H9 (cell line): ENCODE measurements at regions not wholly inside any gene's neighbourhood (a gene's known extent, or its start where the extent isn't known, plus 50 kb on each side); places are given as distances from the start of the nearest gene placed in this dataset.
A peak's percentile ranks its signal among the peaks of the same experiment; 100 is the strongest.

Experiments
- DNase-seq: peaks from one replicate; pipeline ENCODE4 v3.0.0-alpha.2; 2017
- H2AFZ ChIP-seq: one replicate; pipeline ENCODE4 v1.6.1; 2013; ENCODE audit warnings: mild to moderate bottlenecking, low read length, control low read depth, moderate library complexity
- H2AK5ac ChIP-seq: 2 replicates; pipeline ENCODE4 v1.6.1; 2013; ENCODE audit warnings: low read length, control low read depth, mixed read lengths; ENCODE audit not compliant: insufficient read length
- H2BK120ac ChIP-seq: one replicate; pipeline ENCODE4 v1.6.1; 2013; ENCODE audit warnings: low read depth, mild to moderate bottlenecking, low read length, control low read depth, inconsistent platforms; ENCODE audit not compliant: poor library complexity, severe bottlenecking
- H2BK12ac ChIP-seq: 2 replicates; pipeline ENCODE4 v1.6.1; 2013; ENCODE audit warnings: low read length, control low read depth, mixed read lengths, low read depth; ENCODE audit not compliant: insufficient read length
- H2BK15ac ChIP-seq: 2 replicates; pipeline ENCODE4 v1.6.1; 2013; ENCODE audit warnings: low read depth, low read length, control low read depth
- H2BK20ac ChIP-seq: one replicate; pipeline ENCODE4 v1.6.1; 2013; ENCODE audit warnings: low read depth, mild to moderate bottlenecking, low read length, control low read depth, inconsistent platforms; ENCODE audit not compliant: poor library complexity, severe bottlenecking
- H2BK5ac ChIP-seq: 2 replicates; pipeline ENCODE4 v1.6.1; 2013; ENCODE audit warnings: low read length, control low read depth, mixed read lengths; ENCODE audit not compliant: insufficient read length
- H3K14ac ChIP-seq: 2 replicates; pipeline ENCODE4 v1.6.1; 2013; ENCODE audit warnings: low read length, control low read depth; ENCODE audit not compliant: insufficient read depth
- H3K18ac ChIP-seq: 2 replicates; pipeline ENCODE4 v1.6.1; 2013; ENCODE audit warnings: low read depth, mild to moderate bottlenecking, mixed read lengths, low read length, control low read depth; ENCODE audit not compliant: insufficient read length
- H3K23ac ChIP-seq: 2 replicates; pipeline ENCODE4 v1.6.1; 2013; ENCODE audit warnings: low read length, control low read depth, mixed read lengths, low read depth; ENCODE audit not compliant: insufficient read length
- H3K23me2 ChIP-seq: 2 replicates; pipeline ENCODE4 v1.6.1; 2013; ENCODE audit warnings: low read depth, mild to moderate bottlenecking, mixed read lengths, low read length, control low read depth; ENCODE audit not compliant: insufficient read length, poor library complexity, severe bottlenecking
- H3K27ac ChIP-seq: 2 replicates; pipeline ENCODE4 v1.5.1; 2013; ENCODE audit warnings: low read length, control low read depth, mixed read lengths, low read depth; ENCODE audit not compliant: insufficient read length
- H3K27me3 ChIP-seq: 2 replicates; pipeline ENCODE4 v1.6.1; 2013; ENCODE audit warnings: low read length, control low read depth, inconsistent platforms; ENCODE audit not compliant: insufficient read depth
- H3K4ac ChIP-seq: 2 replicates; pipeline ENCODE4 v1.6.1; 2013; ENCODE audit warnings: low read depth, mild to moderate bottlenecking, control low read depth, inconsistent platforms, low read length, moderate library complexity
- H3K4me1 ChIP-seq: 2 replicates; pipeline ENCODE4 v1.6.1; 2013; ENCODE audit warnings: low read length, control low read depth, inconsistent platforms; ENCODE audit not compliant: insufficient read depth
- H3K4me2 ChIP-seq: 2 replicates; pipeline ENCODE4 v1.6.1; 2013; ENCODE audit warnings: low read length, control low read depth, mixed read lengths; ENCODE audit not compliant: insufficient read length, insufficient read depth
- H3K56ac ChIP-seq: 2 replicates; pipeline ENCODE4 v1.6.1; 2013; ENCODE audit warnings: low read depth, mild to moderate bottlenecking, mixed read lengths, low read length, control low read depth; ENCODE audit not compliant: insufficient read length
- H3K79me1 ChIP-seq: 2 replicates; pipeline ENCODE4 v1.6.1; 2013; ENCODE audit warnings: low read depth, mild to moderate bottlenecking, moderate library complexity, low read length, control low read depth, inconsistent platforms; ENCODE audit not compliant: insufficient read depth, poor library complexity, severe bottlenecking
- H3K79me2 ChIP-seq: 2 replicates; pipeline ENCODE4 v1.6.1; 2013; ENCODE audit warnings: low read length, control low read depth, inconsistent platforms; ENCODE audit not compliant: insufficient read depth
- H3K9ac ChIP-seq: 2 replicates; pipeline ENCODE4 v1.6.1; 2013; ENCODE audit warnings: low read length, control low read depth, mixed read lengths; ENCODE audit not compliant: insufficient read length; ENCODE audit errors: extremely low read depth
- H3K9me3 ChIP-seq: one replicate; pipeline ENCODE4 v1.6.1; 2013; ENCODE audit warnings: low read depth, low read length, inconsistent platforms; ENCODE audit not compliant: control insufficient read depth
- H3T11ph ChIP-seq: one replicate; pipeline ENCODE4 v1.6.1; 2013; ENCODE audit warnings: mild to moderate bottlenecking, low read length, control low read depth, inconsistent platforms
- H4K20me1 ChIP-seq: one replicate; pipeline ENCODE4 v1.6.1; 2013; ENCODE audit not compliant: control insufficient read depth, insufficient read length, insufficient read depth
- H4K5ac ChIP-seq: 2 replicates; pipeline ENCODE4 v1.6.1; 2013; ENCODE audit warnings: low read depth, mild to moderate bottlenecking, mixed read lengths, low read length, control low read depth; ENCODE audit not compliant: insufficient read length
- H4K8ac ChIP-seq: replicated peaks from 2 replicates; pipeline ENCODE4 v1.6.1; 2013; ENCODE audit warnings: low read length, control low read depth, mixed read lengths, low read depth; ENCODE audit not compliant: insufficient read length
- H4K91ac ChIP-seq: 2 replicates; pipeline ENCODE4 v1.6.1; 2013; ENCODE audit warnings: low read depth, mild to moderate bottlenecking, moderate library complexity, mixed read lengths, low read length, control low read depth; ENCODE audit not compliant: insufficient read length
- H3K27ac Mint-ChIP-seq, 3 experiments: 2 replicates in 2 of 3; 3 replicates in 1 of 3; pipeline ENCODE4 v1.8.0; 2020 to 2021; ENCODE audit warnings: mixed read lengths in 3 of 3, mild to moderate bottlenecking in 1 of 3, moderate library complexity in 1 of 3
- H3K27me3 Mint-ChIP-seq: 2 replicates; pipeline ENCODE4 v1.8.0; 2021; ENCODE audit warnings: low read depth, mild to moderate bottlenecking, moderate library complexity, mixed read lengths
- H3K36me3 Mint-ChIP-seq, 3 experiments: 2 replicates in 2 of 3; 3 replicates in 1 of 3; pipeline ENCODE4 v1.8.0; 2020 to 2021; ENCODE audit warnings: low read depth in 3 of 3, mixed read lengths in 3 of 3; ENCODE audit not compliant: insufficient read depth in 1 of 3
- H3K4me1 Mint-ChIP-seq, 2 experiments: 2 replicates each; pipeline ENCODE4 v1.8.0; 2020; ENCODE audit warnings: mixed read lengths in 2 of 2
- H3K4me3 Mint-ChIP-seq, 2 experiments: 2 replicates in 1 of 2; 3 replicates in 1 of 2; pipeline ENCODE4 v1.8.0; 2020 to 2021; ENCODE audit warnings: mild to moderate bottlenecking in 2 of 2, mixed read lengths in 2 of 2, moderate library complexity in 1 of 2
- H3K9me3 Mint-ChIP-seq, 2 experiments: 2 replicates in 1 of 2; 3 replicates in 1 of 2; pipeline ENCODE4 v1.8.0; 2020; ENCODE audit warnings: mild to moderate bottlenecking in 2 of 2, mixed read lengths in 2 of 2, moderate library complexity in 1 of 2
- CTCF ChIP-seq: fragments of 200-600 bp; sonication (generic); conservative IDR thresholded peaks from 3 replicates; pipeline ENCODE4 v1.8.0; 2021; ENCODE audit warnings: antibody characterized with exemption, mild to moderate bottlenecking
- WGBS: extraction: QIAGEN DNeasy Blood & Tissue Kit; methylation state at CpG from one replicate; pipeline ENCODE4 v1.1.7; 2013; ENCODE audit warnings: missing lambda C conversion rate, low lambda C conversion rate, mixed read lengths; ENCODE audit not compliant: insufficient read length; ENCODE audit errors: extremely low coverage; 5-methylcytosine and 5-hydroxymethylcytosine counted together

DNA sequence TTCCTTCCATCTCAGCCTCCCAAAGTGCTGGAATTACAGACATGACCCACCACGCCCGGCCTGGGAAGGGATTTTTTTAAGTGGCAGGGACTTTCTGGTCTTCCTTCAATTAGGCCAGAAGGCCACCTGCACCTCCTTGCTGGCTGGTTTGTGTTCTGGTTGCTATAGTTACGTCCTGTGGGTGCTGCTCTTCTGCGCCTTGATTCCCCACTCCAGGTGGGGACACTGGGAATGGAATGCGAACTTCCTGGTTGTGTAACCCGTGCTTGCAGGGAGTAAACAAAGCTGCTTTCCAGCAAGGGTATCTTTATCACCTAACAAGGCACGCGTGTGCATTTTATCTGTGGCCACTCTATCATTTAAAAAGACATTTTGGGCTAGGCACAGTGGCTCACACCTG lies 117.7 kb downstream of the PLEKHG1 start:
- H4K8ac ChIP-seq, result no peak overlapping the region
- H4K91ac ChIP-seq, result no peak overlapping the region
- no peaks in the 10 kb centered on the region for H3K27me3 ChIP-seq
- H3K56ac ChIP-seq, result no peak overlapping the region
- H4K5ac ChIP-seq, result no peak overlapping the region
- peaks cover 9% of the 10 kb centered on the region; the same call in 1 of the 2 replicates for H3K4me1 ChIP-seq
- H2BK20ac ChIP-seq, result no peak overlapping the region
- no peaks in the 10 kb centered on the region for H3K79me2 ChIP-seq
- H3K9me3 Mint-ChIP-seq, result no peaks in the 10 kb centered on the region
- no peak overlapping the region for H3K14ac ChIP-seq
- no peaks in the 10 kb centered on the region for H3K36me3 Mint-ChIP-seq
- H3K27ac Mint-ChIP-seq, result peak overlapping the region; percentile 51 to 62 (median 58); a peak in 3 of 7 replicates
- H3T11ph ChIP-seq, result peak overlapping the region; percentile 29
- H3K79me1 ChIP-seq, result no peaks in the 10 kb centered on the region
- peaks cover 25 to 29% of the 10 kb centered on the region in 2 experiments for H3K4me1 Mint-ChIP-seq
- H3K23me2 ChIP-seq, result no peaks in the 10 kb centered on the region
- H3K27me3 Mint-ChIP-seq, result no peaks in the 10 kb centered on the region
- no peak overlapping the region for H2BK15ac ChIP-seq
- H3K9me3 ChIP-seq, result no peaks in the 10 kb centered on the region
- no peak overlapping the region for H3K4me3 Mint-ChIP-seq
- H4K20me1 ChIP-seq, result no peaks in the 10 kb centered on the region
- no peak overlapping the region for H2AFZ ChIP-seq
- no peak overlapping the region for H3K27ac ChIP-seq
- no peak overlapping the region for H3K18ac ChIP-seq
- peak overlapping the region; percentile 60; the same call in 1 of the 2 replicates for H3K4ac ChIP-seq
- DNase-seq, result peak; percentile 60
- no CpG with 5 or more reads among the region's 8 CpGs for WGBS
- no peak for TF ChIP-seq CTCF
- no peak overlapping the region for H2AK5ac ChIP-seq
- no peak overlapping the region for H2BK12ac ChIP-seq
- H3K9ac ChIP-seq, result no peak overlapping the region
- no peak overlapping the region for H2BK5ac ChIP-seq
- H3K23ac ChIP-seq, result no peak overlapping the region
- no peak overlapping the region for H2BK120ac ChIP-seq
- no peak overlapping the region for H3K4me2 ChIP-seq
